ENCODE measurements at regions not wholly inside any gene's neighbourhood (a gene's known extent, or its start where the extent isn't known, plus 50 kb on each side); places are given as distances from the start of the nearest gene placed in this dataset.

DNA sequence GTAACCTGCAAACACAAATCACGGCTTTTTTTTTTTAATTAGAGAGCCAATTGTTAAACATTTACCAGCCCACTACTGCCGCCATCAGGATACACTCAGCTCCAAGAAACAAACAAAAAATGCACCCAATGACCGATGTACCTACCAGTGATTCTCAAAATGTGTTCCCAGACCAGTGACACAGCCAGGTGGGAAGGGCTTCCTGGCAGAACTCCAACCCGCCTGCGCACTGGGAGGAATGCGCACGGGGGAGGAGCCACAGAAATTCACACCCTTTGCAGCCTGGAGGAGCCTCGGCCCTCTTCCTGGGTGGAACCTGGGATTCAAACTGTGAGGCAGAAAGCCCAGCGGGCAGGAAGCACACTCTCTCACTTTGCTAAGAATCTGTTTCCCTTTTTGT, 255.9 kb downstream of the TBC1D4 start (continued):
- TF ChIP-seq, protein P1, sequence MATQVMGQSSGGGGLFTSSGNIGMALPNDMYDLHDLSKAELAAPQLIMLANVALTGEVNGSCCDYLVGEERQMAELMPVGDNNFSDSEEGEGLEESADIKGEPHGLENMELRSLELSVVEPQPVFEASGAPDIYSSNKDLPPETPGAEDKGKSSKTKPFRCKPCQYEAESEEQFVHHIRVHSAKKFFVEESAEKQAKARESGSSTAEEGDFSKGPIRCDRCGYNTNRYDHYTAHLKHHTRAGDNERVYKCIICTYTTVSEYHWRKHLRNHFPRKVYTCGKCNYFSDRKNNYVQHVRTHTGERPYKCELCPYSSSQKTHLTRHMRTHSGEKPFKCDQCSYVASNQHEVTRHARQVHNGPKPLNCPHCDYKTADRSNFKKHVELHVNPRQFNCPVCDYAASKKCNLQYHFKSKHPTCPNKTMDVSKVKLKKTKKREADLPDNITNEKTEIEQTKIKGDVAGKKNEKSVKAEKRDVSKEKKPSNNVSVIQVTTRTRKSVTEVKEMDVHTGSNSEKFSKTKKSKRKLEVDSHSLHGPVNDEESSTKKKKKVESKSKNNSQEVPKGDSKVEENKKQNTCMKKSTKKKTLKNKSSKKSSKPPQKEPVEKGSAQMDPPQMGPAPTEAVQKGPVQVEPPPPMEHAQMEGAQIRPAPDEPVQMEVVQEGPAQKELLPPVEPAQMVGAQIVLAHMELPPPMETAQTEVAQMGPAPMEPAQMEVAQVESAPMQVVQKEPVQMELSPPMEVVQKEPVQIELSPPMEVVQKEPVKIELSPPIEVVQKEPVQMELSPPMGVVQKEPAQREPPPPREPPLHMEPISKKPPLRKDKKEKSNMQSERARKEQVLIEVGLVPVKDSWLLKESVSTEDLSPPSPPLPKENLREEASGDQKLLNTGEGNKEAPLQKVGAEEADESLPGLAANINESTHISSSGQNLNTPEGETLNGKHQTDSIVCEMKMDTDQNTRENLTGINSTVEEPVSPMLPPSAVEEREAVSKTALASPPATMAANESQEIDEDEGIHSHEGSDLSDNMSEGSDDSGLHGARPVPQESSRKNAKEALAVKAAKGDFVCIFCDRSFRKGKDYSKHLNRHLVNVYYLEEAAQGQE (IDR thresholded peaks at IDR 0.05; ENCODE audit: low read depth, low read length) = no peak
- TF ChIP-seq TARDBP (IDR thresholded peaks at IDR 0.05; ENCODE audit: borderline replicate concordance) = no peak
- no peak for TF ChIP-seq NRF1 (conservative IDR thresholded peaks at IDR 0.05; ENCODE audit: low read depth, low read length)
- TF ChIP-seq, protein P2, sequence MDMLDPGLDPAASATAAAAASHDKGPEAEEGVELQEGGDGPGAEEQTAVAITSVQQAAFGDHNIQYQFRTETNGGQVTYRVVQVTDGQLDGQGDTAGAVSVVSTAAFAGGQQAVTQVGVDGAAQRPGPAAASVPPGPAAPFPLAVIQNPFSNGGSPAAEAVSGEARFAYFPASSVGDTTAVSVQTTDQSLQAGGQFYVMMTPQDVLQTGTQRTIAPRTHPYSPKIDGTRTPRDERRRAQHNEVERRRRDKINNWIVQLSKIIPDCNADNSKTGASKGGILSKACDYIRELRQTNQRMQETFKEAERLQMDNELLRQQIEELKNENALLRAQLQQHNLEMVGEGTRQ (IDR thresholded peaks at IDR 0.05; ENCODE audit: borderline replicate concordance, low read depth, low read length) = no peak
- TF ChIP-seq NR2C2 (IDR thresholded peaks at IDR 0.05; ENCODE audit: borderline replicate concordance, control insufficient read depth, insufficient read length, low read depth) = no peak
- no peak for TF ChIP-seq ZSCAN29 (IDR thresholded peaks at IDR 0.05)
- no peak for TF ChIP-seq BHLHE40 (IDR thresholded peaks at IDR 0.05; ENCODE audit: borderline replicate concordance in 1 of 2, low read depth in 2 of 2, low read length in 1 of 2)
